Mesenchymal stem cell (in vitro differentiated cells and primary cell): ENCODE measurements at regions not wholly inside any gene's neighbourhood (a gene's known extent, or its start where the extent isn't known, plus 50 kb on each side); places are given as distances from the start of the nearest gene placed in this dataset.
"Not testable (repeated sequence)": the region's sequence is repeated elsewhere in the genome, so short reads cannot be mapped to it uniquely, and the experiment has no call there.

Experiments used
- DNase-seq: peaks from one replicate; pipeline ENCODE4 v3.0.0-alpha.2; 2013
- H2AFZ ChIP-seq: one replicate; pipeline ENCODE4 v1.6.1; 2013; ENCODE audit warnings: low read depth, mild to moderate bottlenecking, control low read depth, inconsistent platforms, low read length, moderate library complexity
- H2AK5ac ChIP-seq: 2 replicates; pipeline ENCODE4 v1.6.1; 2013; ENCODE audit warnings: low read length, moderate library complexity, mild to moderate bottlenecking, inconsistent platforms; ENCODE audit not compliant: severe bottlenecking
- H2BK120ac ChIP-seq: one replicate; pipeline ENCODE4 v1.6.1; 2013; ENCODE audit warnings: low read depth, mild to moderate bottlenecking, inconsistent platforms, low read length, moderate library complexity
- H2BK12ac ChIP-seq, 2 experiments: one replicate each; pipeline ENCODE4 v1.6.1; 2013; ENCODE audit warnings: inconsistent platforms in 2 of 2, low read length in 2 of 2, mild to moderate bottlenecking in 2 of 2, moderate library complexity in 2 of 2, control low read depth in 1 of 2
- H2BK15ac ChIP-seq: one replicate; pipeline ENCODE4 v1.6.1; 2013; ENCODE audit warnings: mild to moderate bottlenecking, low read depth, inconsistent platforms; ENCODE audit not compliant: poor library complexity, severe bottlenecking
- H2BK5ac ChIP-seq: 2 replicates; pipeline ENCODE4 v1.6.1; 2013; ENCODE audit warnings: low read depth, mild to moderate bottlenecking, low read length, control low read depth, inconsistent platforms; ENCODE audit not compliant: poor library complexity, severe bottlenecking
- H3K14ac ChIP-seq, 2 experiments: one replicate each; pipeline ENCODE4 v1.6.1; 2013; ENCODE audit warnings: inconsistent platforms in 2 of 2, low read length in 2 of 2, control low read depth in 1 of 2, mild to moderate bottlenecking in 1 of 2, moderate library complexity in 1 of 2
- H3K18ac ChIP-seq, 2 experiments: one replicate each; pipeline ENCODE4 v1.6.1; 2013; ENCODE audit warnings: inconsistent platforms in 2 of 2, low read length in 2 of 2, control low read depth in 1 of 2, low read depth in 1 of 2, mild to moderate bottlenecking in 1 of 2
- H3K23ac ChIP-seq, 2 experiments: one replicate each; pipeline ENCODE4 v1.6.1; 2013; ENCODE audit warnings: inconsistent platforms in 2 of 2, low read length in 2 of 2, mild to moderate bottlenecking in 2 of 2, moderate library complexity in 2 of 2, control low read depth in 1 of 2
- H3K27ac ChIP-seq: 2 replicates; pipeline ENCODE4 v1.5.1; 2013; ENCODE audit warnings: mild to moderate bottlenecking, moderate library complexity, low read length, control low read depth, inconsistent platforms; ENCODE audit not compliant: poor library complexity, severe bottlenecking
- H3K27me3 ChIP-seq, 2 experiments: 2 replicates each; pipeline versions ENCODE4 v1.6.1 to v1.7.0; 2013; ENCODE audit warnings: low read length in 2 of 2, mild to moderate bottlenecking in 2 of 2, moderate library complexity in 2 of 2, control low read depth in 1 of 2, inconsistent platforms in 1 of 2; ENCODE audit not compliant: control insufficient read depth in 1 of 2, insufficient read depth in 1 of 2
- H3K36me3 ChIP-seq, 2 experiments: 2 replicates each; pipeline versions ENCODE4 v1.6.1 to v1.7.0; 2013; ENCODE audit warnings: low read length in 2 of 2, control low read depth in 1 of 2, inconsistent platforms in 1 of 2, low read depth in 1 of 2, mild to moderate bottlenecking in 1 of 2; ENCODE audit not compliant: insufficient read depth in 2 of 2, control insufficient read depth in 1 of 2
- H3K4ac ChIP-seq, 2 experiments: one replicate each; pipeline ENCODE4 v1.6.1; 2013; ENCODE audit warnings: inconsistent platforms in 2 of 2, low read length in 2 of 2, mild to moderate bottlenecking in 2 of 2, moderate library complexity in 2 of 2, control low read depth in 1 of 2, low read depth in 1 of 2
- H3K4me1 ChIP-seq: 2 replicates; pipeline ENCODE4 v1.6.1; 2013; ENCODE audit warnings: low read depth, low read length, control low read depth; ENCODE audit not compliant: control insufficient read depth, insufficient read depth
- H3K4me2 ChIP-seq: 2 replicates; pipeline ENCODE4 v1.6.1; 2013; ENCODE audit warnings: low read length, mild to moderate bottlenecking, inconsistent platforms; ENCODE audit not compliant: poor library complexity, severe bottlenecking
- H3K4me3 ChIP-seq, 2 experiments: 2 replicates each; pipeline versions ENCODE4 v1.5.1 to v1.7.0; 2013; ENCODE audit warnings: low read length in 2 of 2, mild to moderate bottlenecking in 2 of 2, control low read depth in 1 of 2, low read depth in 1 of 2; ENCODE audit not compliant: insufficient read depth in 1 of 2
- H3K79me1 ChIP-seq: replicated peaks from 2 replicates; pipeline ENCODE4 v1.6.1; 2013; ENCODE audit warnings: mild to moderate bottlenecking, control low read depth, low read length, inconsistent platforms; ENCODE audit not compliant: poor library complexity, severe bottlenecking
- H3K9ac ChIP-seq: 2 replicates; pipeline ENCODE4 v1.7.0; 2013; ENCODE audit warnings: mild to moderate bottlenecking, low read length, moderate library complexity
- H3K9me3 ChIP-seq: 2 replicates; pipeline ENCODE4 v1.7.0; 2013; ENCODE audit warnings: mild to moderate bottlenecking, low read length; ENCODE audit not compliant: control insufficient read depth
- H4K8ac ChIP-seq: one replicate; pipeline ENCODE4 v1.6.1; 2013; ENCODE audit warnings: inconsistent platforms, mild to moderate bottlenecking, low read length, moderate library complexity
- H4K91ac ChIP-seq: one replicate; pipeline ENCODE4 v1.6.1; 2013; ENCODE audit warnings: mild to moderate bottlenecking, low read length, inconsistent platforms
- WGBS: methylation state at CpG from one replicate; pipeline ENCODE4 v1.1.7; 2013; ENCODE audit warnings: mixed read lengths; 5-methylcytosine and 5-hydroxymethylcytosine counted together

GRCh38 chr4:56134834-56135233 lies 186.1 kb downstream of the CEP135 start:
- H2AK5ac ChIP-seq, H2BK15ac ChIP-seq, H3K36me3 ChIP-seq, H3K23ac ChIP-seq, H3K4me1 ChIP-seq, H3K4me3 ChIP-seq, H3K14ac ChIP-seq, H3K4ac ChIP-seq, H2BK120ac ChIP-seq, H3K4me2 ChIP-seq, H3K18ac ChIP-seq, H4K91ac ChIP-seq, H3K27ac ChIP-seq, H3K27me3 ChIP-seq, H2AFZ ChIP-seq, H4K8ac ChIP-seq, H2BK5ac ChIP-seq, H3K9me3 ChIP-seq, H2BK12ac ChIP-seq, H3K9ac ChIP-seq, H3K79me1 ChIP-seq: not testable (repeated sequence)
- WGBS = 83% methylated on average over 8 of the region's 8 CpGs
- DNase-seq = peak; percentile 42

- Histone ChIP-seq H2BK12ac (no peak overlapping the region), H3K4ac (no peak overlapping the region), H2BK5ac (no peak overlapping the region), H3K14ac (no peak overlapping the region), H3K4me2 (no peak overlapping the region), H3K79me1 (peaks cover 8% of the 10 kb centered on the region), H4K91ac (no peak overlapping the region), H2BK15ac (no peak overlapping the region), H2AFZ (no peak overlapping the region), H3K27me3 (no peaks in the 10 kb centered on the region), H3K36me3 (no peaks in the 10 kb centered on the region), H3K4me1 (peaks cover 2% of the 10 kb centered on the region), H3K18ac (no peak overlapping the region), H4K8ac (no peak overlapping the region), H3K9ac (no peak overlapping the region), H3K27ac (no peak overlapping the region), H3K9me3 (no peaks in the 10 kb centered on the region), H2BK120ac (no peak overlapping the region), H2AK5ac (no peak overlapping the region), H3K23ac (no peak overlapping the region), H3K4me3 (no peak overlapping the region)
- 52% methylated on average over 2 of the region's 2 CpGs for WGBS
- peak; percentile 72 for DNase-seq
These were observed 185.5 kb downstream of the CEP135 start for GRCh38 chr4:56134266-56134665.

- Histone ChIP-seq H3K27me3 (no peaks in the 10 kb centered on the region), H3K27ac (no peak overlapping the region), H3K9ac (no peak overlapping the region)
These were observed 184.1 kb downstream of the CEP135 start for GRCh38 chr4:56132835-56133234.

DNA sequence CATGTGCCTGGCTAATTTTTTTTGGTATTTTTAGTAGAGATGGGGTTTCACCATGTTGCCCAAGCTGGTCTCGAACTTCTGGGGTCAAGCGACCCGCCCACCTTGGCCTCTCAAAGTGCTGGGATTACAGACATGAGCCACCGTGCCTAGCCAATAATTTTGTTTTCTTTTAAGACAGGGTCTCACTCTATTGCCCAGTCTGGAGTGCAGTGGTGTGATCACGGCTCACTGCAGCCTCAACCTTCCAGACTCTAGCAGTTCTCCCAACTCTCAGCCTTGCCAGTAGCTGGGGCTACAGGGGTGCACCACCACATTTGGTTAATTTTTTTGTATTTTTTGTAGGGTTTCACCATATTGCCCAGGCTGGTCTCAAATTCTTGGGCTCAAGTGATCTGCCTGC lies 183.4 kb downstream of the CEP135 start:
- not testable (repeated sequence) for H3K9me3 ChIP-seq, H2BK12ac ChIP-seq, H3K4me3 ChIP-seq, H4K8ac ChIP-seq, H3K14ac ChIP-seq, H3K4ac ChIP-seq, H3K23ac ChIP-seq, H3K36me3 ChIP-seq, H4K91ac ChIP-seq, H3K18ac ChIP-seq, H2BK120ac ChIP-seq, H3K4me1 ChIP-seq, H3K4me2 ChIP-seq, H2AFZ ChIP-seq, H3K9ac ChIP-seq, DNase-seq, H2AK5ac ChIP-seq, H2BK5ac ChIP-seq, H3K27ac ChIP-seq, H2BK15ac ChIP-seq, H3K27me3 ChIP-seq
- peaks cover 11% of the 10 kb centered on the region for H3K79me1 ChIP-seq
- WGBS = 79% methylated on average over 5 of the region's 5 CpGs

More at GRCh38 chr4:56132835-56133234, 184.1 kb downstream of the CEP135 start:
- Histone ChIP-seq H3K4me3 (no peak overlapping the region), H4K91ac (no peak overlapping the region), H2AK5ac (no peak overlapping the region), H3K79me1 (peaks cover 11% of the 10 kb centered on the region), H2BK12ac (no peak overlapping the region), H3K4me1 (peaks cover 2% of the 10 kb centered on the region), H2BK15ac (no peak overlapping the region), H3K23ac (no peak overlapping the region), H3K4me2 (no peak overlapping the region), H2BK120ac (no peak overlapping the region), H3K18ac (no peak overlapping the region), H3K4ac (no peak overlapping the region), H3K36me3 (no peaks in the 10 kb centered on the region), H3K9me3 (no peaks in the 10 kb centered on the region), H3K14ac (no peak overlapping the region), H2BK5ac (no peak overlapping the region), H2AFZ (no peak overlapping the region), H4K8ac (no peak overlapping the region)
- DNase-seq = no peak
- WGBS = 89% methylated on average over 1 of the region's 3 CpGs
